Activated CD4-positive, CD25-positive, alpha-beta regulatory T cell treated with anti-CD3 and anti-CD28 coated beads, Interleukin-2, amount 50 U/mL, for 16 hours (primary cell): ENCODE measurements at regions not wholly inside any gene's neighbourhood (a gene's known extent, or its start where the extent isn't known, plus 50 kb on each side); places are given as distances from the start of the nearest gene placed in this dataset.

Source experiments
- DNase-seq: peaks from one replicate; pipeline ENCODE4 v3.0.0-alpha.2; 2020; ENCODE audit warnings: low read depth, low spot score

- no peak for DNase-seq
Observed at GRCh38 chr16:11440657-11441012, 95.4 kb downstream of the RMI2 start.

- no peak for DNase-seq
Observed at GRCh38 chr16:11445486-11445885, 100.2 kb downstream of the RMI2 start.

GRCh38 chr16:11446566-11447119, 101.4 kb downstream of the RMI2 start:
- DNase-seq: no peak

GRCh38 chr16:11447272-11447671, 102.0 kb downstream of the RMI2 start:
- DNase-seq: no peak

GRCh38 chr16:11447836-11448235, 102.6 kb downstream of the RMI2 start:
- no peak for DNase-seq

- DNase-seq: no peak
Observed at GRCh38 chr16:11448796-11449416, 103.6 kb downstream of the RMI2 start.

- no peak for DNase-seq
Observed at GRCh38 chr16:11449716-11450115, 104.5 kb downstream of the RMI2 start.

GRCh38 chr16:11450136-11450535, 104.9 kb downstream of the RMI2 start:
- DNase-seq: no peak

GRCh38 chr16:11452298-11452697, 107.0 kb downstream of the RMI2 start:
- no peak for DNase-seq

- no peak for DNase-seq
Observed at GRCh38 chr16:11452746-11453389, 107.6 kb downstream of the RMI2 start.

GRCh38 chr16:11456741-11457140, 111.5 kb downstream of the RMI2 start:
- no peak for DNase-seq

- DNase-seq: no peak
Observed at GRCh38 chr16:11459722-11460121, 114.5 kb downstream of the RMI2 start.

GRCh38 chr16:11460820-11461594, 115.7 kb downstream of the RMI2 start:
- no peak for DNase-seq

- no peak for DNase-seq
Observed at GRCh38 chr16:11461595-11461990, 116.3 kb downstream of the RMI2 start.

- DNase-seq: no peak
Observed at GRCh38 chr16:11462036-11462435, 116.8 kb downstream of the RMI2 start.

GRCh38 chr16:11462861-11463260, 117.6 kb downstream of the RMI2 start:
- no peak for DNase-seq

GRCh38 chr16:11464241-11464640, 119.0 kb downstream of the RMI2 start:
- DNase-seq: no peak

GRCh38 chr16:11465675-11466074, 120.4 kb downstream of the RMI2 start:
- DNase-seq: no peak

GRCh38 chr16:11470676-11471415, 115.9 kb downstream of the LITAF start:
- DNase-seq: no peak

- DNase-seq: no peak
Observed at GRCh38 chr16:11471548-11471947, 115.2 kb downstream of the LITAF start.

GRCh38 chr16:11472410-11472809, 114.3 kb downstream of the LITAF start:
- no peak for DNase-seq

GRCh38 chr16:11472851-11473250, 113.9 kb downstream of the LITAF start:
- DNase-seq: no peak
